Upper lobe of left lung (tissue), 4 donors: ENCODE measurements at regions not wholly inside any gene's neighbourhood (a gene's known extent, or its start where the extent isn't known, plus 50 kb on each side); places are given as distances from the start of the nearest gene placed in this dataset.

Experiments used
- CTCF ChIP-seq, 6 experiments: fragments of 450-650 bp in 4 of 6; fragments of 200-600 bp in 2 of 6; sonication (generic) in 2 of 6; IDR thresholded peaks; one replicate each; pipeline ENCODE4 v1.5.1; 2016 to 2019; ENCODE audit warnings: antibody characterized with exemption in 6 of 6
- EP300 ChIP-seq, 4 donors: sonication (generic); formaldehyde crosslinking; IDR thresholded peaks; one replicate each; pipeline ENCODE4 v1.5.1; 2017; ENCODE audit warnings: antibody characterized with exemption in 4 of 4, control low read depth in 2 of 4
- POLR2A ChIP-seq, 4 donors: fragments of 450-650 bp; IDR thresholded peaks; one replicate each; pipeline ENCODE4 v1.5.1; 2016 to 2017; ENCODE audit warnings: antibody characterized with exemption in 4 of 4, mild to moderate bottlenecking in 2 of 4
- POLR2AphosphoS5 ChIP-seq, 2 donors: sonication (generic); formaldehyde crosslinking; IDR thresholded peaks; one replicate each; pipeline ENCODE4 v1.5.1; 2017; ENCODE audit warnings: antibody characterized with exemption in 2 of 2

- TF ChIP-seq POLR2AphosphoS5 (IDR thresholded peaks at IDR 0.05) (no peak), CTCF (IDR thresholded peaks at IDR 0.05) (no peak), EP300 (IDR thresholded peaks at IDR 0.05) (no peak), POLR2A (IDR thresholded peaks at IDR 0.05) (no peak)
Measured at GRCh38 chr3:115399750-115400149, 223.6 kb upstream of the GAP43 start.
